DND-41 (cell line): ENCODE measurements at regions not wholly inside any gene's neighbourhood (a gene's known extent, or its start where the extent isn't known, plus 50 kb on each side); places are given as distances from the start of the nearest gene placed in this dataset.

Experiments
- ATAC-seq: fragments of 200-7000 bp; cut with Tn5 transposase; 3 replicates; pipeline ENCODE4 v1.9.1; 2021; ENCODE audit warnings: low read depth; ENCODE audit not compliant: insufficient read depth
- DNase-seq: peaks from one replicate; pipeline ENCODE4 v3.0.0-alpha.2; 2020
- H2AFZ ChIP-seq: 2 replicates; pipeline ENCODE4 v1.6.0; 2012; ENCODE audit warnings: low read depth, low read length
- H3K27ac ChIP-seq: 2 replicates; pipeline ENCODE4 v1.5.1; 2012; ENCODE audit warnings: low read length, inconsistent platforms
- H3K27me3 ChIP-seq: fragments of 200-600 bp; sonication (generic); 2 replicates; pipeline ENCODE4 v1.6.0; 2012; ENCODE audit warnings: low read length, mild to moderate bottlenecking, inconsistent platforms; ENCODE audit not compliant: insufficient read depth, poor library complexity
- H3K36me3 ChIP-seq: 2 replicates; pipeline ENCODE4 v1.5.1; 2012; ENCODE audit warnings: low read length, inconsistent platforms; ENCODE audit not compliant: insufficient read depth
- H3K4me1 ChIP-seq: 2 replicates; pipeline ENCODE4 v1.5.1; 2012; ENCODE audit warnings: mild to moderate bottlenecking, low read length; ENCODE audit not compliant: insufficient read depth
- H3K4me2 ChIP-seq: 2 replicates; pipeline ENCODE4 v1.6.0; 2012; ENCODE audit warnings: mild to moderate bottlenecking, moderate library complexity, low read length, inconsistent platforms; ENCODE audit not compliant: insufficient read depth
- H3K4me3 ChIP-seq, 2 experiments: fragments of 200-600 bp in 1 of 2; shearing (Covaris generic) in 1 of 2; 2 replicates each; pipeline ENCODE4 v1.5.1; 2012 to 2016; ENCODE audit warnings: inconsistent platforms in 2 of 2, low read length in 2 of 2, mild to moderate bottlenecking in 2 of 2, low read depth in 1 of 2, moderate library complexity in 1 of 2
- H3K79me2 ChIP-seq: 2 replicates; pipeline ENCODE4 v1.6.0; 2012; ENCODE audit warnings: low read length, inconsistent platforms; ENCODE audit not compliant: insufficient read depth
- H3K9ac ChIP-seq: 2 replicates; pipeline ENCODE4 v1.6.0; 2012; ENCODE audit warnings: low read depth, mild to moderate bottlenecking, inconsistent platforms, low read length, moderate library complexity
- H3K9me3 ChIP-seq: 2 replicates; pipeline ENCODE4 v1.5.1; 2012; ENCODE audit warnings: low read length, moderate library complexity, mild to moderate bottlenecking, inconsistent platforms; ENCODE audit not compliant: insufficient read depth, severe bottlenecking
- H4K20me1 ChIP-seq: 2 replicates; pipeline ENCODE4 v1.6.0; 2012; ENCODE audit warnings: low read length; ENCODE audit not compliant: insufficient read depth
- EZH2 ChIP-seq: IDR thresholded peaks from 3 replicates; pipeline ENCODE4 v1.6.1; 2012; ENCODE audit warnings: borderline replicate concordance, low read depth, mild to moderate bottlenecking, moderate library complexity, low read length, inconsistent platforms; ENCODE audit not compliant: severe bottlenecking
- TF ChIP-seq, protein P1 (sequence below): IDR thresholded peaks from 2 replicates; pipeline ENCODE4 v1.5.1; 2012; ENCODE audit warnings: borderline replicate concordance, low read length, moderate library complexity, mild to moderate bottlenecking; ENCODE audit not compliant: poor library complexity, severe bottlenecking; ENCODE audit errors: extremely low read depth

DNA sequence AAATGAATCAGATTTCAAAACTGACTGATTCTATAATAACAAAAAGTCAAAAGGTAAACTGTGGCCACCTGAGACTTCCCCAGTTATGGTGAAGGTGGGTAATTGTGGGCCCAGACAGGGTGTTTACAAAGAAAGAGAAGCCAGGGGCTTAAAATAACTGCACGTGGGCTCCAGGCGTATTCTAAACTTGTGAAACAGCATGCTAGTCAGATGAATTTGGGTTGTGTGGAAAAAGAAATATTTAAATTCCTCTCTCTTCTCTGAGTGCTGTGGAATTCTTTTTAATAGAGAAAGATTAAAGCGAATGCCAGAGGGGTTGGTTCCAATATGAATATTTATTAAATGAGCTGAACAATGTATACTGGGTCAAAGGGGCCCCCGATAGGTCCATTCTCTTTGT is 166.3 kb upstream of the AFDN start:
- no peak for DNase-seq
- no peak overlapping the region for H3K4me3 ChIP-seq
- no peak overlapping the region for H3K27ac ChIP-seq
- no peak overlapping the region for H3K9ac ChIP-seq
- TF ChIP-seq, protein P1, sequence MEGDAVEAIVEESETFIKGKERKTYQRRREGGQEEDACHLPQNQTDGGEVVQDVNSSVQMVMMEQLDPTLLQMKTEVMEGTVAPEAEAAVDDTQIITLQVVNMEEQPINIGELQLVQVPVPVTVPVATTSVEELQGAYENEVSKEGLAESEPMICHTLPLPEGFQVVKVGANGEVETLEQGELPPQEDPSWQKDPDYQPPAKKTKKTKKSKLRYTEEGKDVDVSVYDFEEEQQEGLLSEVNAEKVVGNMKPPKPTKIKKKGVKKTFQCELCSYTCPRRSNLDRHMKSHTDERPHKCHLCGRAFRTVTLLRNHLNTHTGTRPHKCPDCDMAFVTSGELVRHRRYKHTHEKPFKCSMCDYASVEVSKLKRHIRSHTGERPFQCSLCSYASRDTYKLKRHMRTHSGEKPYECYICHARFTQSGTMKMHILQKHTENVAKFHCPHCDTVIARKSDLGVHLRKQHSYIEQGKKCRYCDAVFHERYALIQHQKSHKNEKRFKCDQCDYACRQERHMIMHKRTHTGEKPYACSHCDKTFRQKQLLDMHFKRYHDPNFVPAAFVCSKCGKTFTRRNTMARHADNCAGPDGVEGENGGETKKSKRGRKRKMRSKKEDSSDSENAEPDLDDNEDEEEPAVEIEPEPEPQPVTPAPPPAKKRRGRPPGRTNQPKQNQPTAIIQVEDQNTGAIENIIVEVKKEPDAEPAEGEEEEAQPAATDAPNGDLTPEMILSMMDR = no peak
- TF ChIP-seq EZH2 = no peak
- no peaks in the 10 kb centered on the region for H3K27me3 ChIP-seq
- H3K4me1 ChIP-seq = no peaks in the 10 kb centered on the region
- H2AFZ ChIP-seq = no peak overlapping the region
- no peaks in the 10 kb centered on the region for H3K79me2 ChIP-seq
- ATAC-seq = no peak
- no peaks in the 10 kb centered on the region for H3K36me3 ChIP-seq
- no peaks in the 10 kb centered on the region for H4K20me1 ChIP-seq
- no peak overlapping the region for H3K4me2 ChIP-seq
- no peaks in the 10 kb centered on the region for H3K9me3 ChIP-seq

DNA sequence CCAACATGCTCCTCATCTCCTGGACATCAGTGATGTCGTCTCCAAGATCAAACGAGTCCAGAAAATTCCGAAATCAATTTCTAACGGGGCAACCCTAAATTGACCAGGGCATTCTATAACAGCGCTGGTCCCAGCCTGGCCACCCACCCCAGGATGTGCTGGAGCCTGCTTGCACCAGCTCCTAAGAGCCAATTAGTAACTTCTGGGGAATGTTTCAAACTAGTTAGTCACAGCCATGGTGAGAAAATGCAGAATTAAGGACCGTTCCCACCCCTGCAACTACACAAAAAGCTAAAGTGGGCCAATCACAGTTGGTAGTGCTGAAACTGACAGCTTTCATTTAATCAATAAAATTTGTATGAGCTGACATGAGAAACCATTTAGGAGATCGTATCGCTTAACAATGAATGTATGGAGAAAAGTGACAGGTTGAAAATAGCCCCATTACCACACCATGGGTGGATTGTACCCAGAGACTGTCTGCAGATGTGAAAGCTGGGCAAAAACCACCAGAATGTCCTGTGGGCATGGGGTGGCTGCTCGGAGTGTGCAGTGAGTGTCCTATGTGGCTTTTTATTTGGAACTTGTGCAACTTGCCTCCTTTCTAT is 165.7 kb upstream of the AFDN start:
- Histone ChIP-seq H3K4me2 (no peak overlapping the region), H3K4me3 (no peak overlapping the region), H3K27ac (no peak overlapping the region), H4K20me1 (no peaks in the 10 kb centered on the region), H2AFZ (no peak overlapping the region), H3K4me1 (no peaks in the 10 kb centered on the region), H3K9me3 (no peaks in the 10 kb centered on the region), H3K9ac (no peak overlapping the region), H3K36me3 (no peaks in the 10 kb centered on the region), H3K79me2 (no peaks in the 10 kb centered on the region), H3K27me3 (no peaks in the 10 kb centered on the region)
- TF ChIP-seq, protein P1 = no peak
- TF ChIP-seq EZH2 = no peak
- no peak for DNase-seq
- no peak for ATAC-seq

DNA sequence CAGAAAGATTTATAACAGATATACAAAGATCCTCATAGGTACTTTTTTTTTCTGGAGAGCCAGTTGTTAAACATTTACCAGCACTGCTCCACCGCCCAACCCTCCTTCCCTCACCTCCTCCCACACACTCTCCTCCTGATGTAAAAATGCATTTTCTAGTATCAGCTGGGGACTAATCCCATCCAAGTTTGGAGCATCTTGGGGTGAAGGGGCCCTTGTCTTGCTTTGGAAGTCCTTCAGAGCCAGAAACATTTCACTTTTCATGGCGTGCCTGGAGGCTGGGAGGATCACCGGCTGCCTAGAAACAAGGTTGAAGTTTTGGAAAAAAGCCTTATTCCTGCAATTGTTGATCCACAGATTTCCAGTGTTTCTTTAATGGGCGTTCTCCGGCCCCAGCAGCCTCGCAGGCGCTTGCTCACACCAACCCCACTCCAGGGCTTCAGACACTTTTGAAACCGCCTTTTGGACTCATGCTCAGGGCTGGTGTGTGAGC is 165.1 kb upstream of the AFDN start:
- no peak overlapping the region for H3K9ac ChIP-seq
- no peak overlapping the region for H3K27ac ChIP-seq
- no peaks in the 10 kb centered on the region for H3K79me2 ChIP-seq
- no peaks in the 10 kb centered on the region for H4K20me1 ChIP-seq
- H3K4me2 ChIP-seq = no peak overlapping the region
- H3K4me1 ChIP-seq = no peaks in the 10 kb centered on the region
- no peak for DNase-seq
- ATAC-seq = no peak
- TF ChIP-seq EZH2 = no peak
- TF ChIP-seq, protein P1 = no peak
- H3K36me3 ChIP-seq = no peaks in the 10 kb centered on the region
- H3K4me3 ChIP-seq = no peak overlapping the region
- no peaks in the 10 kb centered on the region for H3K9me3 ChIP-seq
- H2AFZ ChIP-seq = no peak overlapping the region
- H3K27me3 ChIP-seq = no peaks in the 10 kb centered on the region
